ENCODE measurements at regions not wholly inside any gene's neighbourhood (a gene's known extent, or its start where the extent isn't known, plus 50 kb on each side); places are given as distances from the start of the nearest gene placed in this dataset.

DNA sequence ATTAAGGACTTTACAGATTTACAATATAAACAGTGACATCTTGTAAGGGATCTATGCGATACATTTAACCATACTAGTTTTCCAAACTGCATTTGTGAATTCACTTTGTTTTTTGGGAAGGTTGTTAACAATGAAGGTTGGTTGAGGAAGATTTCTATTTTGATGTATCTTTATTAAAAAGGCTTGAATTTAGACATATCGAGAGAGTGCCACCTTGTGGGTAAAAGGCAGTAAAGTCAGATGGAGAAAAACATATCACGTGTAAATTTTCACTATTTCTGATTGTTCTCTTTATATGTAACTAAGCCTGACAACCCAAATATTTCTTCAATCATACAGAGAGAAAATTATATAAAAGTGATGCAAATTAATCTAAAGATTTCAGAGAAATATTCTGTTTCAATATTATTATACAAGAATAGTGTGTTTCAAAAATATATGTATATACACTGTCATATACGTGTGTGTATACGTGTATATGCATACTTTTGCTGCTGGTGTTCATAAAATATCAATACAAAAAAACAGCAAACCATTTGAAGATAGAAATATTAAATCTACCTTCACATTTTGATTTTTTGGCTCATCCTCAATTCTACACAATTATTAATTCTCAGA is 988.6 kb downstream of the SORCS1 start:
- no peak for TF ChIP-seq CTCF (IDR thresholded peaks at IDR 0.05)
- TF ChIP-seq EZH2 (IDR thresholded peaks at IDR 0.05; ENCODE audit: borderline replicate concordance, insufficient read depth, low read depth, low read length, poor library complexity, severe bottlenecking), result no peak

Data from B cell (primary cell).